ENCODE measurements at regions not wholly inside any gene's neighbourhood (a gene's known extent, or its start where the extent isn't known, plus 50 kb on each side); places are given as distances from the start of the nearest gene placed in this dataset.

DNA sequence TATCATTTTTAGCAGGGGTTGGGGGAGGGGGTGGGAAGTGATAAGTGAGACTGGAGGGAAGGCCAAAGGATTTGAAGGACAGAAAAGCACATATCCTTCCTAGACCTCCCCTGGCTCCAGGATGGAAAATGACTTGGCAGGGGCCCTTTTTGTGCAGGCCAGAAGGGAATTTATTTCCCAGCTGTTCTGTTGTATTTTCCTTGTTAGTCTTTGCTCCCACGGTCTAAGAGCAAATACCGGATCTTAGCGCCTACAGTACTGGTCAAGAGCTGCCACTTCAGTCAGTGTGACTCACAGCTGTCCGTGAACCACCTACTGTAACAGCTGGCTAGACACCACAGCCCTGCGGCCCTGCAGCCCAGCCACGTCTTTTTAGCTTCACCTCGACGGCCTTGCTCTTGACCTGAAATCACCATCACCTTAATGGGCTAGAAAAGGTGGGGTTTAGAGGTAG, 51.0 kb upstream of the ERRFI1 start (continued):
- peak; percentile 96; the same call in 1 of the 2 replicates for TF ChIP-seq ZNF292 (CRISPR knock-in tag; IDR thresholded peaks at IDR 0.05; ENCODE audit: borderline replicate concordance, low read depth)
- TF ChIP-seq LCORL (IDR thresholded peaks at IDR 0.05), result no peak
- TF ChIP-seq LCORL (CRISPR knock-in tag; IDR thresholded peaks at IDR 0.05), result peak; percentile 43; the same call in 1 of the 2 replicates
- 0 out of 2 replicates have a peak, but pooled peaks have one; percentile 22 for TF ChIP-seq HNF1A (IDR thresholded peaks at IDR 0.05; ENCODE audit: low read depth)
- TF ChIP-seq HNF1A (CRISPR knock-in tag; IDR thresholded peaks at IDR 0.05; ENCODE audit: borderline replicate concordance), result no peak
- peak; percentile 76 for TF ChIP-seq ERF (CRISPR knock-in tag; IDR thresholded peaks at IDR 0.05)
- TF ChIP-seq, protein P1, sequence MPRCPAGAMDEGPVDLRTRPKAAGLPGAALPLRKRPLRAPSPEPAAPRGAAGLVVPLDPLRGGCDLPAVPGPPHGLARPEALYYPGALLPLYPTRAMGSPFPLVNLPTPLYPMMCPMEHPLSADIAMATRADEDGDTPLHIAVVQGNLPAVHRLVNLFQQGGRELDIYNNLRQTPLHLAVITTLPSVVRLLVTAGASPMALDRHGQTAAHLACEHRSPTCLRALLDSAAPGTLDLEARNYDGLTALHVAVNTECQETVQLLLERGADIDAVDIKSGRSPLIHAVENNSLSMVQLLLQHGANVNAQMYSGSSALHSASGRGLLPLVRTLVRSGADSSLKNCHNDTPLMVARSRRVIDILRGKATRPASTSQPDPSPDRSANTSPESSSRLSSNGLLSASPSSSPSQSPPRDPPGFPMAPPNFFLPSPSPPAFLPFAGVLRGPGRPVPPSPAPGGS (CRISPR knock-in tag; IDR thresholded peaks at IDR 0.05), result no peak
- no peak for TF ChIP-seq FOXA1 (IDR thresholded peaks at IDR 0.05)
- TF ChIP-seq FOXA1 (CRISPR knock-in tag; IDR thresholded peaks at IDR 0.05), result peak; percentile 74
- TF ChIP-seq ISL2 (CRISPR knock-in tag; IDR thresholded peaks at IDR 0.05), result 0 out of 2 replicates have a peak, but pooled peaks have one; percentile 22
- peak; percentile 51; the same call in 1 of the 2 replicates for TF ChIP-seq DPF2 (CRISPR knock-in tag; IDR thresholded peaks at IDR 0.05; ENCODE audit: borderline replicate concordance, low read depth)
- no peak for TF ChIP-seq PTBP1 (IDR thresholded peaks at IDR 0.05; ENCODE audit: low read depth, low read length, poor library complexity, severe bottlenecking)
- no peak for TF ChIP-seq MED8 (CRISPR knock-in tag; IDR thresholded peaks at IDR 0.05; ENCODE audit: insufficient replicate concordance)
- TF ChIP-seq TCF12 (IDR thresholded peaks at IDR 0.05), result no peak
- 0 out of 2 replicates have a peak, but pooled peaks have one; percentile 34 for TF ChIP-seq TCF12 (CRISPR knock-in tag; IDR thresholded peaks at IDR 0.05)
- TF ChIP-seq PCBP1 (IDR thresholded peaks at IDR 0.05; ENCODE audit: borderline replicate concordance, low read depth, low read length), result no peak
- TF ChIP-seq CBX5 (CRISPR knock-in tag; IDR thresholded peaks at IDR 0.05; ENCODE audit: borderline replicate concordance), result peak; percentile 64; the same call in 1 of the 2 replicates
- no peak for TF ChIP-seq NFATC3 (CRISPR knock-in tag; IDR thresholded peaks at IDR 0.05)
- TF ChIP-seq ZNF788 (CRISPR knock-in tag; IDR thresholded peaks at IDR 0.05; ENCODE audit: borderline replicate concordance), result peak; percentile 46; the same call in 1 of the 2 replicates
- TF ChIP-seq AGO2 (optimal IDR thresholded peaks at IDR 0.05; ENCODE audit: low read depth, low read length), result no peak
- TF ChIP-seq, protein P2, sequence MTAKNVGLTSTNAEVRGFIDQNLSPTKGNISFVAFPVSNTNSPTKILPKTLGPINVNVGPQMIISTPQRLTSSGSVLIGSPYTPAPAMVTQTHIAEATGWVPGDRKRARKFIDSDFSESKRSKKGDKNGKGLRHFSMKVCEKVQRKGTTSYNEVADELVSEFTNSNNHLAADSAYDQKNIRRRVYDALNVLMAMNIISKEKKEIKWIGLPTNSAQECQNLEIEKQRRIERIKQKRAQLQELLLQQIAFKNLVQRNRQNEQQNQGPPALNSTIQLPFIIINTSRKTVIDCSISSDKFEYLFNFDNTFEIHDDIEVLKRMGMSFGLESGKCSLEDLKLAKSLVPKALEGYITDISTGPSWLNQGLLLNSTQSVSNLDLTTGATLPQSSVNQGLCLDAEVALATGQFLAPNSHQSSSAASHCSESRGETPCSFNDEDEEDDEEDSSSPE (CRISPR knock-in tag; IDR thresholded peaks at IDR 0.05), result peak; percentile 27; the same call in 1 of the 2 replicates
- TF ChIP-seq ZNF747 (CRISPR knock-in tag; IDR thresholded peaks at IDR 0.05; ENCODE audit: borderline replicate concordance), result peak; percentile 77; the same call in 1 of the 2 replicates
